ENCODE measurements at regions not wholly inside any gene's neighbourhood (a gene's known extent, or its start where the extent isn't known, plus 50 kb on each side); places are given as distances from the start of the nearest gene placed in this dataset.
"Not testable (repeated sequence)": the region's sequence is repeated elsewhere in the genome, so short reads cannot be mapped to it uniquely, and the experiment has no call there.

GRCh38 chr16:29157051-29157923 lies 172.4 kb downstream of the LAT start:
- DNase-seq = not testable (repeated sequence)

- DNase-seq = no peak
Observed at GRCh38 chr16:29156511-29156910, 171.7 kb downstream of the LAT start.

GRCh38 chr16:29155866-29156200 lies 171.0 kb downstream of the LAT start:
- not testable (repeated sequence) for DNase-seq

- DNase-seq = not testable (repeated sequence)
Observed at GRCh38 chr16:29155131-29155865, 170.4 kb downstream of the LAT start.

- no peak for DNase-seq
Observed at GRCh38 chr16:29154676-29155121, 169.8 kb downstream of the LAT start.

GRCh38 chr16:29154088-29154487 lies 169.2 kb downstream of the LAT start:
- DNase-seq = no peak

- DNase-seq = not testable (repeated sequence)
Observed at GRCh38 chr16:29153307-29153706, 168.5 kb downstream of the LAT start.

- DNase-seq = not testable (repeated sequence)
Observed at GRCh38 chr16:29152544-29153031, 167.7 kb downstream of the LAT start.

GRCh38 chr16:29151317-29151716 lies 166.5 kb downstream of the LAT start:
- no peak for DNase-seq

GRCh38 chr16:29149912-29150311 lies 165.1 kb downstream of the LAT start:
- DNase-seq = not testable (repeated sequence)

- DNase-seq = no peak
Observed at GRCh38 chr16:29148867-29149272, 164.0 kb downstream of the LAT start.

- DNase-seq = no peak
Observed at GRCh38 chr16:29148131-29148691, 163.4 kb downstream of the LAT start.

- not testable (repeated sequence) for DNase-seq
Observed at GRCh38 chr16:29147710-29148109, 162.9 kb downstream of the LAT start.

GRCh38 chr16:29146808-29147643 lies 162.2 kb downstream of the LAT start:
- DNase-seq = not testable (repeated sequence)

- no peak for DNase-seq
Observed at GRCh38 chr16:29146266-29146665, 161.4 kb downstream of the LAT start.

GRCh38 chr16:29145486-29146225 lies 160.8 kb downstream of the LAT start:
- not testable (repeated sequence) for DNase-seq

- not testable (repeated sequence) for DNase-seq
Observed at GRCh38 chr16:29145086-29145485, 160.2 kb downstream of the LAT start.

- DNase-seq = not testable (repeated sequence)
Observed at GRCh38 chr16:29144669-29145062, 159.8 kb downstream of the LAT start.

- DNase-seq = not testable (repeated sequence)
Observed at GRCh38 chr16:29143739-29144668, 159.2 kb downstream of the LAT start.

GRCh38 chr16:29142506-29142905 lies 157.7 kb downstream of the LAT start:
- DNase-seq = not testable (repeated sequence)

Measured in KG1 (cell line).